ENCODE measurements at regions not wholly inside any gene's neighbourhood (a gene's known extent, or its start where the extent isn't known, plus 50 kb on each side); places are given as distances from the start of the nearest gene placed in this dataset.

GRCh38 chr19:29062475-29063435, 150.2 kb downstream of the UQCRFS1 start:
- FAIRE-seq, result no peak
- no peak overlapping the region for H3K4me3 ChIP-seq
- peaks cover 9% of the 10 kb centered on the region; the same call in 2 of the 3 replicates for H3K9me3 ChIP-seq
- WGBS (ENCODE audit: missing lambda C conversion rate), result 12% methylated on average over 14 of the region's 14 CpGs
- no peaks in the 10 kb centered on the region for H3K4me1 ChIP-seq
- no peak; a peak in 1 of 6 replicates for ATAC-seq
- no peak for DNase-seq (ENCODE audit: low read depth in 1 of 2, low spot score in 1 of 2)
- ChIA-PET CTCF (interaction anchor here (1.2 kb wide), 1 partner anchor 14 kb away, joined by 3 read pairs; no protein-coding TSS in a partner anchor), POLR2A (no interaction called here)
- H3K27ac ChIP-seq, result no peak overlapping the region
- no peak overlapping the region for H3K4me2 ChIP-seq
- no peak for TF ChIP-seq ELK1 (IDR thresholded peaks at IDR 0.05; ENCODE audit: low read depth, low read length)
- no peak for TF ChIP-seq HMGXB4 (CRISPR knock-in tag; IDR thresholded peaks at IDR 0.05; ENCODE audit: borderline replicate concordance)
- no peak for TF ChIP-seq CHD2 (IDR thresholded peaks at IDR 0.05; ENCODE audit: low read length, partially characterized antibody)
- no peak for TF ChIP-seq ESRRA (IDR thresholded peaks at IDR 0.05; ENCODE audit: borderline replicate concordance, low read length)
- TF ChIP-seq HOXB5 (CRISPR knock-in tag; IDR thresholded peaks at IDR 0.05), result no peak
- TF ChIP-seq RNF2 (IDR thresholded peaks at IDR 0.05; ENCODE audit: borderline replicate concordance, low read depth), result no peak
- TF ChIP-seq ATOH8 (CRISPR knock-in tag; IDR thresholded peaks at IDR 0.05; ENCODE audit: low read depth), result no peak

GRCh38 chr19:29060813-29061364, 152.1 kb downstream of the UQCRFS1 start:
- no peak for DNase-seq (ENCODE audit: low read depth in 1 of 2, low spot score in 1 of 2)
- no peak for TF ChIP-seq ZFP36 (IDR thresholded peaks at IDR 0.05; ENCODE audit: borderline replicate concordance, partially characterized antibody)
- no peak for TF ChIP-seq BCL3 (IDR thresholded peaks at IDR 0.05)
- no peak for TF ChIP-seq HES2 (IDR thresholded peaks at IDR 0.05)
- no peak for TF ChIP-seq HOXB5 (CRISPR knock-in tag; IDR thresholded peaks at IDR 0.05)
- no peak for TF ChIP-seq RCOR1 (IDR thresholded peaks at IDR 0.05; ENCODE audit: low read depth, low read length)
- TF ChIP-seq PHF8 (IDR thresholded peaks at IDR 0.05; ENCODE audit: borderline replicate concordance, low read depth), result no peak
- no peak for TF ChIP-seq REST (IDR thresholded peaks at IDR 0.05)
- no peak for TF ChIP-seq EHMT2 (IDR thresholded peaks at IDR 0.05; ENCODE audit: low read depth)
- FAIRE-seq, result no peak
- Histone ChIP-seq H3K9me3 (peaks cover 20% of the 10 kb centered on the region), H3K27ac (no peak overlapping the region), H3K4me3 (no peak overlapping the region), H3K4me2 (no peak overlapping the region), H3K4me1 (no peaks in the 10 kb centered on the region)
- WGBS (ENCODE audit: missing lambda C conversion rate), result 26% methylated on average over 7 of the region's 7 CpGs
- ATAC-seq, result no peak
- CTCF ChIA-PET, result interaction anchor here (1.1 to 1.4 kb wide), 2 partner anchors 9 to 15 kb away, joined by 4 to 5 read pairs; no protein-coding TSS in a partner anchor
- POLR2A ChIA-PET, result no interaction called here

Data from A549 (cell line).